GM18907 (cell line): ENCODE measurements at regions not wholly inside any gene's neighbourhood (a gene's known extent, or its start where the extent isn't known, plus 50 kb on each side); places are given as distances from the start of the nearest gene placed in this dataset.
"Not testable (repeated sequence)": the region's sequence is repeated elsewhere in the genome, so short reads cannot be mapped to it uniquely, and the experiment has no call there.

Source experiments
- ATAC-seq: cut with Tn5 transposase; IDR thresholded peaks from one replicate; pipeline ENCODE4 v1.9.1; 2021; ENCODE audit warnings: mild to moderate bottlenecking, moderate library complexity; ENCODE audit not compliant: unreplicated experiment

GRCh38 chr21:27968240-27968639 is 1001.4 kb upstream of the ADAMTS5 start:
- ATAC-seq = not testable (repeated sequence)

GRCh38 chr21:27954543-27955165 is 987.8 kb upstream of the ADAMTS5 start:
- no peak for ATAC-seq

GRCh38 chr21:27953340-27954045 is 986.6 kb upstream of the ADAMTS5 start:
- no peak for ATAC-seq

- not testable (repeated sequence) for ATAC-seq
Measured at GRCh38 chr21:27949093-27949492, 982.2 kb upstream of the ADAMTS5 start.

- ATAC-seq = not testable (repeated sequence)
Measured at GRCh38 chr21:27930108-27930767, 963.4 kb upstream of the ADAMTS5 start.

- not testable (repeated sequence) for ATAC-seq
Measured at GRCh38 chr21:27929179-27929578, 962.3 kb upstream of the ADAMTS5 start.

- not testable (repeated sequence) for ATAC-seq
Measured at GRCh38 chr21:27928534-27929115, 961.7 kb upstream of the ADAMTS5 start.

GRCh38 chr21:27921421-27921820 is 954.5 kb upstream of the ADAMTS5 start:
- not testable (repeated sequence) for ATAC-seq

GRCh38 chr21:27917966-27918365 is 951.1 kb upstream of the ADAMTS5 start:
- ATAC-seq = not testable (repeated sequence)

- not testable (repeated sequence) for ATAC-seq
Measured at GRCh38 chr21:27916326-27916725, 949.4 kb upstream of the ADAMTS5 start.

GRCh38 chr21:27912133-27912532 is 945.2 kb upstream of the ADAMTS5 start:
- ATAC-seq = not testable (repeated sequence)

- not testable (repeated sequence) for ATAC-seq
Measured at GRCh38 chr21:27909487-27909886, 942.6 kb upstream of the ADAMTS5 start.

- not testable (repeated sequence) for ATAC-seq
Measured at GRCh38 chr21:27908816-27909215, 941.9 kb upstream of the ADAMTS5 start.

GRCh38 chr21:27902904-27903303 is 936.0 kb upstream of the ADAMTS5 start:
- ATAC-seq = not testable (repeated sequence)

GRCh38 chr21:27893619-27894018 is 926.7 kb upstream of the ADAMTS5 start:
- not testable (repeated sequence) for ATAC-seq

GRCh38 chr21:27891495-27891894 is 924.6 kb upstream of the ADAMTS5 start:
- not testable (repeated sequence) for ATAC-seq

GRCh38 chr21:27887808-27888455 is 921.0 kb upstream of the ADAMTS5 start:
- ATAC-seq = not testable (repeated sequence)

GRCh38 chr21:27885296-27885711 is 918.4 kb upstream of the ADAMTS5 start:
- no peak for ATAC-seq

GRCh38 chr21:27881331-27881730 is 914.4 kb upstream of the ADAMTS5 start:
- not testable (repeated sequence) for ATAC-seq

GRCh38 chr21:27872411-27872810 is 905.5 kb upstream of the ADAMTS5 start:
- not testable (repeated sequence) for ATAC-seq

GRCh38 chr21:27870755-27871154 is 903.9 kb upstream of the ADAMTS5 start:
- not testable (repeated sequence) for ATAC-seq
